ENCODE measurements at regions not wholly inside any gene's neighbourhood (a gene's known extent, or its start where the extent isn't known, plus 50 kb on each side); places are given as distances from the start of the nearest gene placed in this dataset.

DNA sequence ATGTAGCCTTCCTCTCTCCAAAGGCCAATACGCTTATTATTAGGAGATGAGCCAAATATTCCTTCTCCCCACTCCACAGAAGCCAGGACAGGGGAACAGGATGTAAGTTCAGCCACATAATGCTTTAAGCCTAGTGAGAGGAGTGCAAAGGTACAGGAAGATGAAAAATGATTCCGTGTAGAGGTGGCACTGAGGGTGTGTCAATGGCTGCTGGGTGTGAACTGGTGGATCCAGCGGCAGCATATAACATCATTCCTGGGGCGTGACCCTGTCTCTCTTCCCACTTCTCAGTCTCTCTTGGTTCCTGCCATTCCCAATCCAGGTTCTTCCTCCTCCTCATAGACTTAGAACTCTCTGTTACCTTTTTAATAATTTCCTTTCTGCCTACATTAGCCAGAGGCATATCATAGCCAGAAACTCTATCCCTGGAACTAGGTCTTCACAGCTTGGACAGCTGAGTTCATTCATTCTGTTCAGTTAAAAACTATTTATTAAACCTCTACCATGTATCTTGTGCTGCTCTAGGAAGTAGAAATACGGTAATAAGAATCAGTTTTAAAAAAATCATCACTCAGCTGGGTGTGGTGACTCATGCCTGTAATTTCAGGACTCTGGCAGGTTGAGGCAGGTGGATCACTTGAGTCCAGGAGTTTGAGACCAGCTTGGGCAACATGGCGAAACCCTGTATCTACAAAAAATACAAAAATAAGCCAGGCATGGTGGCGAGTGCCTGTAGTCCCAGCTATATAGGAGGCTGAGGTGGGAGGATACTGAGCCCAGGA, 58.0 kb upstream of the FAM20A start:
- no peak for DNase-seq

DNA sequence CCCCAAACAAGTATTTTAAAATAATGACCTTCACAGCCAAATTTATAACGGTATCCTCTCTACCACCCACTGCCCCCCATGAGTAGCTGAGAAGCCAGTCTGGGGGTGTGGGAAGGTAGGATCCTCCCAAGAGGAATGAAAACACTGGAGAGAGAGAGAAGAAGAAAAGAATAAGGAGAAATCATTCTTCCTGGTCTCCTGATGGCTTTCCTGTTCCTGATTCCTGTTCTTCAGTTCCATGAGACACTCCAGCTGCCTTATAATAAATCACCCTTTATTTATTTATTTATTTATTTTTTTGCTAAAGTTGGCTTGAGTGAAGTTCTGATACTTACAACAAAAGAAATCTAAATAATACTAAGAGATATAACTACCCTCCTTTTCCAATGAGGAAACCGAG, 56.4 kb upstream of the FAM20A start:
- no peak for DNase-seq

DNA sequence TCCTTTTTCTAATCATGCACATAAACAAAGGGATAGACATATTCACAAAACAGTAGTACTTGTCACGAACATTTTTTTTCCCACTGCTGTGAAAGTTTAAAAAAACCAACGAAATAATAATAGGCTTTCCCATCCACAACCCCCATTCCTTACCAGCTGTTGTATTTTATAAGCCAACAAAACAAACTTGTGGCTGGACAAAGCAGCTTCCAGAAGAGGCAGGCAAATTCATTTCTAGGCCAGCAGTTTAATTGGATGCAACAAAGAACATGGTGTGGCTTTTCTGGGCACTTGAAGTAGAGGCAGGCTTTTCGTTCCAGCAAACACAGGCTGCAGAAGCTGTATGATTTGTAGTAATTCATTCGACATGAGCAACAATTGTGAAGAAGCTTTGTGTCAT, 56.0 kb upstream of the FAM20A start:
- DNase-seq: no peak

DNA sequence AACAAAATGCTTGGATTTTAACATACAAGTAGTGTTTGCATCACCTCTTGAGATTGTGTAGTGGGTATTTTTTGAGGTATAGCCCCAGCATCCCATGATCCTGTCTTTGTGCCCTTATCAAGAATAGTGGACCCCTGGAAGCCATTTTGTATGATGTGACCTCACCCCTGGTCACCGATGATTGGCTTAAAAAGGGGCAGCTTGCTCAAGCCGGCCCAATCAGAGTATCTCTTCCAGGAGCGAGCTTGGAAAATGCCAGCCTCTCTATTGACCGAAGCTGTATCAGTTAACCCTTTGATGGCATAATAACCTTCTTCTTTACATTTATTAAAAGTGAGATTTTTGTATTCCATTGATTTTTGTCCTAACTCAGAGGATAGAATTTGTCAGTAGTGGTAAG, 55.5 kb upstream of the FAM20A start:
- DNase-seq: no peak

All from GF-D8 (cell line).